Neural cell (in vitro differentiated cells): ENCODE measurements at regions not wholly inside any gene's neighbourhood (a gene's known extent, or its start where the extent isn't known, plus 50 kb on each side); places are given as distances from the start of the nearest gene placed in this dataset.

Source experiments
- H2AFZ ChIP-seq: fragments of 200-600, 300-800 bp; sonication (generic), shearing (Covaris generic); 2 replicates; pipeline ENCODE4 v1.6.0; 2014; ENCODE audit warnings: low read depth, mild to moderate bottlenecking, antibody characterized with exemption, low read length, moderate library complexity
- H3F3A ChIP-seq: fragments of 200-600 bp; shearing (Covaris generic); 2 replicates; pipeline ENCODE4 v1.6.1; 2016; ENCODE audit warnings: mild to moderate bottlenecking, moderate library complexity, mixed read lengths, antibody characterized with exemption, low read length; ENCODE audit not compliant: insufficient read depth, poor library complexity, severe bottlenecking
- H3K27ac ChIP-seq: fragments of 200-600, 300-800 bp; sonication (generic), shearing (Covaris generic); 2 replicates; pipeline ENCODE4 v1.5.1; 2014; ENCODE audit warnings: mild to moderate bottlenecking, low read length, moderate library complexity
- H3K27me3 ChIP-seq: fragments of 300-800, 200-600 bp; sonication (generic), shearing (Covaris generic); 2 replicates; pipeline ENCODE4 v1.6.0; 2014; ENCODE audit warnings: mild to moderate bottlenecking, low read depth, low read length, moderate library complexity; ENCODE audit not compliant: insufficient read depth
- H3K36me3 ChIP-seq: fragments of 300-800, 200-600 bp; sonication (generic), shearing (Covaris generic); 2 replicates; pipeline ENCODE4 v1.5.1; 2014; ENCODE audit warnings: mild to moderate bottlenecking, antibody characterized with exemption, low read length, moderate library complexity; ENCODE audit not compliant: insufficient read depth
- H3K4me2 ChIP-seq: fragments of 300-800, 200-600 bp; sonication (generic), shearing (Covaris generic); 2 replicates; pipeline ENCODE4 v1.6.0; 2014; ENCODE audit warnings: mild to moderate bottlenecking, low read length
- H3K4me3 ChIP-seq: fragments of 300-800, 200-600 bp; sonication (generic), shearing (Covaris generic); 2 replicates; pipeline ENCODE4 v1.5.1; 2014; ENCODE audit warnings: mild to moderate bottlenecking, low read length, moderate library complexity
- H3K79me2 ChIP-seq: fragments of 200-600 bp; shearing (Covaris generic); replicated peaks from 2 replicates; pipeline ENCODE4 v1.6.0; 2014; ENCODE audit warnings: mild to moderate bottlenecking, low read length, moderate library complexity; ENCODE audit not compliant: insufficient read depth
- H3K9ac ChIP-seq: fragments of 300-800, 200-600 bp; sonication (generic), shearing (Covaris generic); 2 replicates; pipeline ENCODE4 v1.6.1; 2016; ENCODE audit warnings: mild to moderate bottlenecking, low read length, mixed read lengths
- H3K9me2 ChIP-seq: fragments of 200-600 bp; shearing (Covaris generic); 2 replicates; pipeline ENCODE4 v1.6.1; 2016; ENCODE audit warnings: mild to moderate bottlenecking, low read length, mixed read lengths; ENCODE audit not compliant: insufficient read depth
- H3K9me3 ChIP-seq: fragments of 200-600, 300-800 bp; sonication (generic), shearing (Covaris generic); 2 replicates; pipeline ENCODE4 v1.6.1; 2016; ENCODE audit warnings: mild to moderate bottlenecking, mixed run types, low read length, moderate library complexity, mixed read lengths
- H4K20me1 ChIP-seq: fragments of 200-600 bp; shearing (Covaris generic); 2 replicates; pipeline ENCODE4 v1.6.1; 2016; ENCODE audit warnings: mild to moderate bottlenecking, mixed run types; ENCODE audit not compliant: insufficient read depth
- EP300 ChIP-seq: fragments of 450-650 bp; conservative IDR thresholded peaks from 2 replicates; pipeline ENCODE4 v1.6.1; 2014; ENCODE audit warnings: antibody characterized with exemption, mild to moderate bottlenecking, moderate library complexity; ENCODE audit not compliant: poor library complexity, severe bottlenecking
- EZH2 ChIP-seq: fragments of 200-600, 300-800 bp; shearing (Covaris generic), sonication (generic); IDR thresholded peaks from 2 replicates; pipeline ENCODE4 v1.6.1; 2014; ENCODE audit warnings: antibody characterized with exemption, low read length, borderline replicate concordance, mild to moderate bottlenecking; ENCODE audit not compliant: insufficient read depth, poor library complexity, severe bottlenecking
- MXI1 ChIP-seq: fragments of 450-650 bp; conservative IDR thresholded peaks from 2 replicates; pipeline ENCODE4 v1.6.1; 2014; ENCODE audit warnings: antibody characterized with exemption, mild to moderate bottlenecking; ENCODE audit not compliant: poor library complexity, severe bottlenecking
- POLR2AphosphoS5 ChIP-seq: IDR thresholded peaks from 2 replicates; pipeline ENCODE4 v1.6.1; 2012
- RAD21 ChIP-seq: fragments of 450-650 bp; conservative IDR thresholded peaks from 2 replicates; pipeline ENCODE4 v1.6.1; 2014; ENCODE audit warnings: antibody characterized with exemption, mild to moderate bottlenecking, moderate library complexity
- SMC3 ChIP-seq: fragments of 450-650 bp; conservative IDR thresholded peaks from 2 replicates; pipeline ENCODE4 v1.6.1; 2014; ENCODE audit warnings: antibody characterized with exemption, mild to moderate bottlenecking, moderate library complexity; ENCODE audit not compliant: poor library complexity
- TAF1 ChIP-seq: IDR thresholded peaks from 2 replicates; pipeline ENCODE4 v1.6.1; 2012; ENCODE audit warnings: low read depth
- TF ChIP-seq, protein P1 (sequence below): fragments of 450-650 bp; IDR thresholded peaks from 2 replicates; pipeline ENCODE4 v1.5.1; 2014; ENCODE audit warnings: antibody characterized with exemption, mild to moderate bottlenecking, moderate library complexity; ENCODE audit not compliant: poor library complexity, severe bottlenecking
- TF ChIP-seq, protein P2 (sequence below): IDR thresholded peaks from 2 replicates; pipeline ENCODE4 v1.6.1; 2012; ENCODE audit warnings: borderline replicate concordance

DNA sequence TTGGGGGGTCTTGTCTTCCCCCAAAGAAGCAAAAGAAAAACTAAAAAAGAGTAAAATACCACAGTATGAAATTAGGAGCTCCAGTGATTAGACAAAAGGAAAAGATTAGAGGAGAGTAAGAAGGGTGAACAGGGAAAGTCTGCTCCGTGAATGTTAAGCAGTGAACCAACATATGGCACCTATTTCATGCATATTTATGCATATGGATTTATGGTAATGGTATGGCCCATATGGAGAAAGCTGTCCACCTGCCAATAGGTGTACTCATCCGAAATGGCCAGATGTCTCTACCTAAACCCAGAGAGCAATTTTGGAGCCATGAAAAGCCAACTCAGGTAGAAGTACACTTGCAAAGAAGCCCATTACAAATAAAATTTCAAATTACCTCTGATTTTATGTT, 404.0 kb upstream of the RAB6C start:
- Histone ChIP-seq H3K4me3 (no peak overlapping the region), H3K27me3 (no peaks in the 10 kb centered on the region), H3K9me3 (no peaks in the 10 kb centered on the region), H2AFZ (no peak overlapping the region), H3K36me3 (no peaks in the 10 kb centered on the region), H3K79me2 (no peaks in the 10 kb centered on the region), H3K4me2 (no peak overlapping the region), H3K9ac (no peak overlapping the region), H4K20me1 (no peaks in the 10 kb centered on the region), H3F3A (no peaks in the 10 kb centered on the region), H3K27ac (no peak overlapping the region), H3K9me2 (no peaks in the 10 kb centered on the region)
- no peak for TF ChIP-seq EP300
- TF ChIP-seq TAF1 = no peak
- TF ChIP-seq, protein P1, sequence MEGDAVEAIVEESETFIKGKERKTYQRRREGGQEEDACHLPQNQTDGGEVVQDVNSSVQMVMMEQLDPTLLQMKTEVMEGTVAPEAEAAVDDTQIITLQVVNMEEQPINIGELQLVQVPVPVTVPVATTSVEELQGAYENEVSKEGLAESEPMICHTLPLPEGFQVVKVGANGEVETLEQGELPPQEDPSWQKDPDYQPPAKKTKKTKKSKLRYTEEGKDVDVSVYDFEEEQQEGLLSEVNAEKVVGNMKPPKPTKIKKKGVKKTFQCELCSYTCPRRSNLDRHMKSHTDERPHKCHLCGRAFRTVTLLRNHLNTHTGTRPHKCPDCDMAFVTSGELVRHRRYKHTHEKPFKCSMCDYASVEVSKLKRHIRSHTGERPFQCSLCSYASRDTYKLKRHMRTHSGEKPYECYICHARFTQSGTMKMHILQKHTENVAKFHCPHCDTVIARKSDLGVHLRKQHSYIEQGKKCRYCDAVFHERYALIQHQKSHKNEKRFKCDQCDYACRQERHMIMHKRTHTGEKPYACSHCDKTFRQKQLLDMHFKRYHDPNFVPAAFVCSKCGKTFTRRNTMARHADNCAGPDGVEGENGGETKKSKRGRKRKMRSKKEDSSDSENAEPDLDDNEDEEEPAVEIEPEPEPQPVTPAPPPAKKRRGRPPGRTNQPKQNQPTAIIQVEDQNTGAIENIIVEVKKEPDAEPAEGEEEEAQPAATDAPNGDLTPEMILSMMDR = no peak
- TF ChIP-seq, protein P2, sequence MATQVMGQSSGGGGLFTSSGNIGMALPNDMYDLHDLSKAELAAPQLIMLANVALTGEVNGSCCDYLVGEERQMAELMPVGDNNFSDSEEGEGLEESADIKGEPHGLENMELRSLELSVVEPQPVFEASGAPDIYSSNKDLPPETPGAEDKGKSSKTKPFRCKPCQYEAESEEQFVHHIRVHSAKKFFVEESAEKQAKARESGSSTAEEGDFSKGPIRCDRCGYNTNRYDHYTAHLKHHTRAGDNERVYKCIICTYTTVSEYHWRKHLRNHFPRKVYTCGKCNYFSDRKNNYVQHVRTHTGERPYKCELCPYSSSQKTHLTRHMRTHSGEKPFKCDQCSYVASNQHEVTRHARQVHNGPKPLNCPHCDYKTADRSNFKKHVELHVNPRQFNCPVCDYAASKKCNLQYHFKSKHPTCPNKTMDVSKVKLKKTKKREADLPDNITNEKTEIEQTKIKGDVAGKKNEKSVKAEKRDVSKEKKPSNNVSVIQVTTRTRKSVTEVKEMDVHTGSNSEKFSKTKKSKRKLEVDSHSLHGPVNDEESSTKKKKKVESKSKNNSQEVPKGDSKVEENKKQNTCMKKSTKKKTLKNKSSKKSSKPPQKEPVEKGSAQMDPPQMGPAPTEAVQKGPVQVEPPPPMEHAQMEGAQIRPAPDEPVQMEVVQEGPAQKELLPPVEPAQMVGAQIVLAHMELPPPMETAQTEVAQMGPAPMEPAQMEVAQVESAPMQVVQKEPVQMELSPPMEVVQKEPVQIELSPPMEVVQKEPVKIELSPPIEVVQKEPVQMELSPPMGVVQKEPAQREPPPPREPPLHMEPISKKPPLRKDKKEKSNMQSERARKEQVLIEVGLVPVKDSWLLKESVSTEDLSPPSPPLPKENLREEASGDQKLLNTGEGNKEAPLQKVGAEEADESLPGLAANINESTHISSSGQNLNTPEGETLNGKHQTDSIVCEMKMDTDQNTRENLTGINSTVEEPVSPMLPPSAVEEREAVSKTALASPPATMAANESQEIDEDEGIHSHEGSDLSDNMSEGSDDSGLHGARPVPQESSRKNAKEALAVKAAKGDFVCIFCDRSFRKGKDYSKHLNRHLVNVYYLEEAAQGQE = no peak
- no peak for TF ChIP-seq RAD21
- no peak for TF ChIP-seq SMC3
- TF ChIP-seq MXI1 = no peak
- TF ChIP-seq POLR2AphosphoS5 = no peak
- no peak for TF ChIP-seq EZH2

DNA sequence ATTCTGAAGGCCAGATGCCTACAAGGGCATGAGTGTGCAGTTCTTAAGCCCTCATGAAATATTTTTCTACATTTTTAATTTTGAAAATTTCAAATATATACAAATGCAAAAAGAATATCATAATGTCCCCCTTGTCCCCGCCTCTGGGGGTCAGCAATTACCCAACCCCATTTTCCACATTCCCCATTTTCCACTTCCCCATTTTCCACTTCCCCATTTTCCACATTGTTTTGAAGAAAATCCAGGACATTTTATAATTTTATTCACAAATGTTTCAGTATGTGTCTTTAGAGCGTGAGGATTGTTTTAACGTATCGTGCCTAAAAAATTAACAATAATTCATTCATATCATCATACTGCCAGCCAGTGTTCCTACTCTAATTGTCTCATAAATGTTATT, 403.6 kb upstream of the RAB6C start:
- H3K36me3 ChIP-seq = no peaks in the 10 kb centered on the region
- no peaks in the 10 kb centered on the region for H3K79me2 ChIP-seq
- TF ChIP-seq TAF1 = no peak
- no peak for TF ChIP-seq POLR2AphosphoS5
- TF ChIP-seq EP300 = no peak
- no peak for TF ChIP-seq RAD21
- TF ChIP-seq SMC3 = no peak
- TF ChIP-seq, protein P2 = no peak
- TF ChIP-seq EZH2 = no peak
- H4K20me1 ChIP-seq = no peaks in the 10 kb centered on the region
- peaks cover 3% of the 10 kb centered on the region for H3K9me3 ChIP-seq
- H3K9me2 ChIP-seq = no peaks in the 10 kb centered on the region
- H3K27ac ChIP-seq = no peak overlapping the region
- no peaks in the 10 kb centered on the region for H3K27me3 ChIP-seq
- no peak overlapping the region for H3K4me3 ChIP-seq
- H3K4me2 ChIP-seq = no peak overlapping the region
- no peak overlapping the region for H3K9ac ChIP-seq
- H3F3A ChIP-seq = no peaks in the 10 kb centered on the region
- no peak overlapping the region for H2AFZ ChIP-seq
